GM12872 (cell line): ENCODE measurements at regions not wholly inside any gene's neighbourhood (a gene's known extent, or its start where the extent isn't known, plus 50 kb on each side); places are given as distances from the start of the nearest gene placed in this dataset.

Experiments
- CTCF ChIP-seq: IDR thresholded peaks from 3 replicates; pipeline ENCODE4 v1.5.1; 2011; ENCODE audit warnings: low read depth, mild to moderate bottlenecking, low read length, moderate library complexity; ENCODE audit not compliant: insufficient read depth

DNA sequence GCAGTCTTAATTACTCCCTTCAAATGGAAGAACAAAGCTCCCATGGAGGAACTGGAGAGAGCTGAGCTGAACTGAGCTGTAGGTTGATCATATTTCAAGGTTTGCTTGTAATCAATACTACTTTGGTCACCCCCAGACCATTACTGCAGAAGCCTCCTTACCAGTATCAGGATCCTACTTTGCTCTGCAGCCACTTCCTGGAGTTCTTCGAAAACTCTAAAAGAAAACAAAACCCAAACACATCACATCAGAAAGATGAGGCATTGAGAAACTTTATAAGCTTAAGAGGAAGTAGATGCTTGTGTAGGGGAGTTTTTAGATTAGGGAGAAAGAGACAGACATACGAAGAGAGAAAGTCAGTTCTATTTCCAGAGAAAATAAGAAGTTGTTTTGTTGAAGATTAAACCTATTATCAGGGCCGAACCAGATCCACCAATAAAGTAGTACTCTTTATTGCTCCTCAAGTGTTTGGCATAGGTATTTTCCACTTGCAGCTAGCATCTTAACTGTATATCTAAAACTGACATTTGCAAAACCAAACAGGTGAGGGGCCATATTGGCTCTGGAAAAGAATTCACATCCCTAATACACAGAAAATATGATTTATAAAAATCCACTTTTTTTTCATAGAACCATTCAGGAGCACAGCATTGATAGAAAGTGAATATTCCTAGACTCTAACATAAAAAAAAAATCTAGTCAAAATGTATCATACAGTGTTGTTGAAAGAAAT lies 166.9 kb upstream of the KLF7 start:
- TF ChIP-seq CTCF: no peak

GRCh38 chr2:207333599-207334300 lies 168.0 kb upstream of the KLF7 start:
- no peak for TF ChIP-seq CTCF

DNA sequence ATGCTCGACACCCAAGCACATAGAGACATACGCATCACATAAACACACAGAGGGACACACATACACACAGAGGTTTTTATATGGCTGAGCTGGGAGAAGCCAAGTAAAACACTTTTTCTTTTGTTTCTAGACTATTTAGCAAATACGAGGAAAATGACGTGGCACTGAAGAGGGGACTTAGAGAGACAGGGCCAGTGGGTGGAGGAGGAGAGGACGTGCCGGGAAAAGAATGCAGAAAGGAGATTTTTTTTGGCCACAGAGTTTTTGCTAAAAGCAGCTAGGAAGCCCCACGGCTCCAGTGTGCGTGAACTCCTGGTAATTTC lies 168.5 kb upstream of the KLF7 start:
- TF ChIP-seq CTCF: no peak

DNA sequence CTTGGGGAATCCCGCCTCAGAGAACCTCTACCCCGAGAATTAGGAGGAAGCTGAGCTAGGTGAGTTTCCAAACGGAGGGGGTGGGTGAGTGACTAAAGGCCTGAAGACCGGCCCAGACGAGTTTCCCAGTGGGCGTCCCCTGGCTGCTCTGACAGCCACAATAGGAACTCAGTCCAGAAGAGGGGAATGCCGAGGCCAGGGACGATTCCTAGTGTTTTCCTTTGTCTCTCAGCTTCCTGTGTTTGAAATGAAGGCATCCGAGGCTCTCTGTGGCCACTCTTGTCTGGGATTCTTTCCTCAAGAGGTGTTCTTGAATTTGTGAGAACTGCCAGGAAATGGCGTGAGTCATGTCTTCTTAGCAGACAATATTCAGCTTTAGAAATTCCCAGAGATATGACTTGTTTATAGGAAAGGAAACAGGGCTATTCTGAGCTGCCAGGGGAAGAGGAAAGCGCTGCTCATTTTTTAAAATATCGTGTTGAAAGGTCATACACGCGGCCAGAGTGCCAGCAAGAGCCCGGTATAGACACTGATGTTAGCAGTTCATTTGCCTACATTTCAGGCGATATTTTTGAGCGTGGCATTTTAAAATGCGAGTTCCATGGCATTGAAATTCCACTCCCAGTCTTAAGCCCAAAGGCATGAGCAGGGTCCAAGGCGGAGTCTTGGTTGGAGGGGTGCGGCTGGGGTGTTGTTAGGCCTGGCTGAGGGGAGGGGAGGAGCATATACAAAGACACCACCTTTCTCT lies 169.1 kb upstream of the KLF7 start:
- TF ChIP-seq CTCF: no peak

DNA sequence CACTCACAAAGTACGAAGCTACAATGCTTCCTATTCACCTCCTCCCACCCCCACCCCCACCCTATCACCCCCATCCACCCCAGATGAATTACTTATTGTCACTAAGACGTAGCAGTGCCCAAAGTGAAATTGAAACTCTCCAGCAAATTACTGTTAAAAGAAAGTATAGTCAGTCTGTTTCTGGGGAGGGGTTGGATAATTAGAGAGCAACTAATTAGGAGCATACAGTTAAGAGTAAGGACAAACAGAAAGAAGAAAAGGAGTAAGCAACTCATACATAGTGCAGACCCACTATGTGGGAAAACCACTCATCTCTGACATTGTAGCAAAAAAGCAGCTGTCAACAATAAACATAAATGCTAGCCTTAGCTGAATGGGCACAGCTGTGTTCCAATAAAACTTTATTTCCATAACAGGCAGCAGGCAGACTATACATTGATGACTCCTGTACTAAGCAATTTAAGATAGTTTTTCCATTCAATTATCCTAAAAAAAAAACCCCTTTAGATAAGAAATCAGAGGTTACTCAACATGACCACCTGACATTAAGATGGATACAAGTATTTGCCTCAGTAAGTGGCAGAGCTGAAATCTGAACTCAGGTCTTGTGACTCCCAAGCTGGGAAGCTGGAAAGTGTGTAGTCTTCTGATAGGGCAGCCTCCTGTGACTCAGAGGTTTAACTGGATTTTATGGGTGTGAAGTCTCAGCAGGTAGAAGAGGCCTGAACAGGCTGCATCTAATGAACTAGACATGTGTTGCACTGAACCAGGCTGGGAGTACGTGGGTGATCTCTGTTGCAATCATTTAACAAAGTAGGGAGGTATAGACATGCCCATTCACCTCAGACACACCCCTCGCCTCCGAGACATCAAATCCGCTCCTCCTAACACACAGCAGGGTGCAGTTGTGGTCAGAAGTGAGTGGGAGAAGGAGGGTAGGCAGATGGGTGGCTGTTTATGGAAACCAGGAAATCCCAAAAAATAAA lies 171.8 kb upstream of the KLF7 start:
- TF ChIP-seq CTCF: no peak

DNA sequence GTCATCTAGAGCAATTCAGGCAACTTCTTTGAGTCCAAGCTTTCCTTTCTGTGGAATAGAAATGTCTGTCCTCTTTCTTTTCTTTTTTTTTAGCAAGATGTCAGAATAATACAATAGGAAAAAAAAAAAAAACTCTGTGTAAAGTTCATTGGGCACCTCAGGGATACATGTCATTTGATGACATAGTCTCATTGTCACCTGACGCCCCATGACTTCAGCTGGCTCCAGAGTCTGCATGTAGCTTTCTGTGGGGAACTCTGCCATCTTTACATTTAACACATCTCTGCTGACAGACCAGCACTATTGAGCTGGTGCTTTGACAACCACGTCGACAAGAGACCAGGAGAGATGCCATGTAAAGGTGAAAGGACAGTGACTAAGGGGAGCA lies 172.5 kb upstream of the KLF7 start:
- no peak for TF ChIP-seq CTCF
